Activated gamma-delta T cell treated with Interleukin-2 at 50 U/mL for 16 hours (primary cell): ENCODE measurements at regions not wholly inside any gene's neighbourhood (a gene's known extent, or its start where the extent isn't known, plus 50 kb on each side); places are given as distances from the start of the nearest gene placed in this dataset.

Experiments used
- DNase-seq: peaks from one replicate; pipeline ENCODE4 v3.0.0-alpha.2; 2020

DNA sequence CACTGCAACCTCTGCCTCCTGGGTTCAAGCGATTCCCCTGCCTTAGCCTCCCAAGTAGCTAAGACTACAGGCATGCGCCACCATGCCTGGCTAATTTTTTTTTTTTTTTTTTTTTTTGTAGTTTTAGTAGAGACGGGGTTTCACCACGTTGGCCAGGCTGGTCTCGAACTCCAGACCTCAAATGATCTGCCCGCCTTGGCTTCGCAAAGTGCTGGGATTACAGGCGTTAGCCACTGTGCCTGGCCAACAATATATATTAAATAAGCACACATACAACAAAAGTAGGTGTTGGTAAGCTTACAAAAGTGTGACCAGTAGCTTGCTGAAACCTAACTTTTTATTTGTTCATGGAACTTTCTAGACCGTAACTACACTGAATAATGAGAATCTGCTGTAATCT lies 117.1 kb upstream of the SERF1B start:
- DNase-seq: peak; percentile 3

DNA sequence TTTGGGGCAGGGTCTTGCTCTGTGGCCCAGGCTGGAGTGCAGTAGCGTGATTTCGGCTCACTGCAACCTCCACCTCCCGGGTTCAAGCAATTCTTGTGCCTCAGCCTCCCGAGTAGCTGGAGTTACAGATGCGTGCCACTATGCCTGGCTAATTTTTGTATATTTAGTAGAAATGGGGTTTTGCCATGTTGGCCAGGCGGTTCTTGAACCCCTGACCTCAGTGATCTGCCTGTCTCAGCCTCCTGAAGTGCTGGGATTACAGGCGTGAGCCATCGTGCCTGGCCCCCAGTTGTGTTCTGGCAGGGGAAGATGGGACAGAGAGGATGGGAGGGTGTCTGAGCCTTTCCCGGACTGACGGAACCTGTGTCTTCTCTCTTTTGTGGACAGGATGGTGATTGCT lies 111.3 kb upstream of the SERF1B start:
- peak; percentile 2 for DNase-seq
